ENCODE measurements at regions not wholly inside any gene's neighbourhood (a gene's known extent, or its start where the extent isn't known, plus 50 kb on each side); places are given as distances from the start of the nearest gene placed in this dataset.

DNA sequence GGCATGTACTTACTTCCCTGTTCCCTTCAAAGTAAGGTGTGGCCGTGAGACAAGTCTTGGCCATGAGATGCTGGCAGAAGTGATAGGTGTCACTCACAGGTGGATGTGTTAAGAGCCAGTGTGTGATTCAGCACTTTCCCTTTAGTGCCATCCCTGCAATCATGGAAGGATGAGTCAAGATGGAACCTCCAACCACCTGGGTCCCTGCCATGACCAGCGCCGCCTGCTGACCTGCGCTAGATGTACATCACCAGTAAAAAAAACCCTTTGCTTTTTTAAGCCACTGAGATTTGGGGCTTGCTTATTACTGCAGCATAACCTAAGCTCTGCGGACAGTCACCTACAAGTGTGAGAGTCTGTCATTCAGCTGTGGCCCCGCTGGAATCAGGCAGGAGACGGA is 71.7 kb downstream of the TOMM20 start:
- TF ChIP-seq, protein P1, sequence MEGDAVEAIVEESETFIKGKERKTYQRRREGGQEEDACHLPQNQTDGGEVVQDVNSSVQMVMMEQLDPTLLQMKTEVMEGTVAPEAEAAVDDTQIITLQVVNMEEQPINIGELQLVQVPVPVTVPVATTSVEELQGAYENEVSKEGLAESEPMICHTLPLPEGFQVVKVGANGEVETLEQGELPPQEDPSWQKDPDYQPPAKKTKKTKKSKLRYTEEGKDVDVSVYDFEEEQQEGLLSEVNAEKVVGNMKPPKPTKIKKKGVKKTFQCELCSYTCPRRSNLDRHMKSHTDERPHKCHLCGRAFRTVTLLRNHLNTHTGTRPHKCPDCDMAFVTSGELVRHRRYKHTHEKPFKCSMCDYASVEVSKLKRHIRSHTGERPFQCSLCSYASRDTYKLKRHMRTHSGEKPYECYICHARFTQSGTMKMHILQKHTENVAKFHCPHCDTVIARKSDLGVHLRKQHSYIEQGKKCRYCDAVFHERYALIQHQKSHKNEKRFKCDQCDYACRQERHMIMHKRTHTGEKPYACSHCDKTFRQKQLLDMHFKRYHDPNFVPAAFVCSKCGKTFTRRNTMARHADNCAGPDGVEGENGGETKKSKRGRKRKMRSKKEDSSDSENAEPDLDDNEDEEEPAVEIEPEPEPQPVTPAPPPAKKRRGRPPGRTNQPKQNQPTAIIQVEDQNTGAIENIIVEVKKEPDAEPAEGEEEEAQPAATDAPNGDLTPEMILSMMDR (IDR thresholded peaks at IDR 0.05; ENCODE audit: low read length) = peak; percentile 24; the same call in 1 of the 2 replicates
- no peak for TF ChIP-seq EZH2 (IDR thresholded peaks at IDR 0.05; ENCODE audit: borderline replicate concordance, low read length)
